ENCODE measurements at regions not wholly inside any gene's neighbourhood (a gene's known extent, or its start where the extent isn't known, plus 50 kb on each side); places are given as distances from the start of the nearest gene placed in this dataset.
A peak's percentile ranks its signal among the peaks of the same experiment; 100 is the strongest.

GRCh38 chr1:2935184-2935583 is 86.1 kb upstream of the ACTRT2 start:
- no peak overlapping the region for H3K4me3 ChIP-seq (ENCODE audit: low read depth, low read length)
- TF ChIP-seq CTCF (IDR thresholded peaks at IDR 0.05; ENCODE audit: insufficient read depth, low read length, severe bottlenecking), result no peak
- no peaks in the 10 kb centered on the region for H3K36me3 ChIP-seq (ENCODE audit: control insufficient read depth, insufficient read depth, low read length)
- DNase-seq (ENCODE audit: low read depth) (no peak), FAIRE-seq (no peak)
- no peaks in the 10 kb centered on the region for H3K27me3 ChIP-seq (ENCODE audit: control insufficient read depth, insufficient read depth, low read length)

GRCh38 chr1:2935751-2936390 is 85.4 kb upstream of the ACTRT2 start:
- H3K36me3 ChIP-seq (ENCODE audit: control insufficient read depth, insufficient read depth, low read length), result no peaks in the 10 kb centered on the region
- DNase-seq (ENCODE audit: low read depth), result no peak
- no peak for FAIRE-seq
- H3K27me3 ChIP-seq (ENCODE audit: control insufficient read depth, insufficient read depth, low read length), result no peaks in the 10 kb centered on the region
- no peak for TF ChIP-seq CTCF (IDR thresholded peaks at IDR 0.05; ENCODE audit: insufficient read depth, low read length, severe bottlenecking)
- no peak overlapping the region for H3K4me3 ChIP-seq (ENCODE audit: low read depth, low read length)

GRCh38 chr1:2936559-2937515 is 84.4 kb upstream of the ACTRT2 start:
- DNase-seq (ENCODE audit: low read depth) (no peak), FAIRE-seq (no peak)
- Histone ChIP-seq H3K27me3 (ENCODE audit: control insufficient read depth, insufficient read depth, low read length) (no peaks in the 10 kb centered on the region), H3K4me3 (ENCODE audit: low read depth, low read length) (no peak overlapping the region), H3K36me3 (ENCODE audit: control insufficient read depth, insufficient read depth, low read length) (no peaks in the 10 kb centered on the region)
- no peak for TF ChIP-seq CTCF (IDR thresholded peaks at IDR 0.05; ENCODE audit: insufficient read depth, low read length, severe bottlenecking)

- no peaks in the 10 kb centered on the region for H3K36me3 ChIP-seq (ENCODE audit: control insufficient read depth, insufficient read depth, low read length)
- H3K4me3 ChIP-seq (ENCODE audit: low read depth, low read length), result no peak overlapping the region
- DNase-seq (ENCODE audit: low read depth) (no peak), FAIRE-seq (peak; percentile 88)
- H3K27me3 ChIP-seq (ENCODE audit: control insufficient read depth, insufficient read depth, low read length), result no peaks in the 10 kb centered on the region
- no peak for TF ChIP-seq CTCF (IDR thresholded peaks at IDR 0.05; ENCODE audit: insufficient read depth, low read length, severe bottlenecking)
These were observed 83.5 kb upstream of the ACTRT2 start for GRCh38 chr1:2937805-2938204.

GRCh38 chr1:2939041-2939552 is 82.2 kb upstream of the ACTRT2 start:
- H3K27me3 ChIP-seq (ENCODE audit: control insufficient read depth, insufficient read depth, low read length), result no peaks in the 10 kb centered on the region
- H3K36me3 ChIP-seq (ENCODE audit: control insufficient read depth, insufficient read depth, low read length), result no peaks in the 10 kb centered on the region
- TF ChIP-seq CTCF (IDR thresholded peaks at IDR 0.05; ENCODE audit: insufficient read depth, low read length, severe bottlenecking), result no peak
- H3K4me3 ChIP-seq (ENCODE audit: low read depth, low read length), result no peak overlapping the region
- DNase-seq (ENCODE audit: low read depth) (no peak), FAIRE-seq (no peak)
